Lower lobe of right lung (tissue), 2 donors: ENCODE measurements at regions not wholly inside any gene's neighbourhood (a gene's known extent, or its start where the extent isn't known, plus 50 kb on each side); places are given as distances from the start of the nearest gene placed in this dataset.

Experiments
- ATAC-seq, 2 donors: fragments of 200-7000 bp; cut with Tn5 transposase; one replicate each; pipeline ENCODE4 v1.9.1; 2020 to 2022; ENCODE audit warnings: mild to moderate bottlenecking in 2 of 2, moderate library complexity in 2 of 2
- DNase-seq: peaks from one replicate; pipeline ENCODE4 v3.0.0-alpha.2; 2020
- H3K27ac ChIP-seq: fragments of 200-600 bp; one replicate; pipeline ENCODE4 v1.8.0; 2022
- H3K27me3 ChIP-seq: fragments of 200-600 bp; one replicate; pipeline ENCODE4 v1.8.0; 2022; ENCODE audit warnings: low read depth
- H3K36me3 ChIP-seq: fragments of 200-600 bp; one replicate; pipeline ENCODE4 v1.8.0; 2022; ENCODE audit warnings: mild to moderate bottlenecking
- H3K4me1 ChIP-seq: fragments of 200-600 bp; one replicate; pipeline ENCODE4 v1.8.0; 2022
- H3K4me3 ChIP-seq: fragments of 200-600 bp; one replicate; pipeline ENCODE4 v1.8.0; 2022; ENCODE audit warnings: mild to moderate bottlenecking
- H3K9me3 ChIP-seq: fragments of 200-600 bp; one replicate; pipeline ENCODE4 v1.8.0; 2022
- CTCF ChIP-seq: fragments of 200-600 bp; IDR thresholded peaks from one replicate; pipeline ENCODE4 v1.8.0; 2022; ENCODE audit warnings: antibody characterized with exemption, mild to moderate bottlenecking
- intact Hi-C: fragments of 100-400 bp; cut with DNase I; formaldehyde crosslinking; loops from one replicate; pipeline ENCODE4 v1.11.0; 2022
- donor health status: DM: no; HTN: yes; CAD: no; lungs with severe emphysema.

- H3K4me3 ChIP-seq: no peak overlapping the region
- no peaks in the 10 kb centered on the region for H3K4me1 ChIP-seq
- no peaks in the 10 kb centered on the region for H3K9me3 ChIP-seq
- no peak for DNase-seq
- ATAC-seq: no peak
- no peaks in the 10 kb centered on the region for H3K36me3 ChIP-seq
- no peak for TF ChIP-seq CTCF
- H3K27me3 ChIP-seq: no peaks in the 10 kb centered on the region
- no peak overlapping the region for H3K27ac ChIP-seq
- intact Hi-C loops: no loop called here
Observed at GRCh38 chrX:20884565-20884964, 489.7 kb upstream of the CNKSR2 start.

GRCh38 chrX:20863649-20864048, 510.6 kb upstream of the CNKSR2 start:
- DNase-seq (no peak), ATAC-seq (no peak)
- no peaks in the 10 kb centered on the region for H3K4me1 ChIP-seq
- intact Hi-C loops: no loop called here
- H3K9me3 ChIP-seq: no peaks in the 10 kb centered on the region
- no peak overlapping the region for H3K4me3 ChIP-seq
- TF ChIP-seq CTCF: no peak
- no peak overlapping the region for H3K27ac ChIP-seq
- no peaks in the 10 kb centered on the region for H3K36me3 ChIP-seq
- H3K27me3 ChIP-seq: no peaks in the 10 kb centered on the region

- H3K27ac ChIP-seq: no peak overlapping the region
- no peak for DNase-seq
- no peaks in the 10 kb centered on the region for H3K4me1 ChIP-seq
- no peaks in the 10 kb centered on the region for H3K27me3 ChIP-seq
- ATAC-seq: no peak
- no peak for TF ChIP-seq CTCF
- intact Hi-C loops: no loop called here
- H3K4me3 ChIP-seq: no peak overlapping the region
- H3K9me3 ChIP-seq: no peaks in the 10 kb centered on the region
- no peaks in the 10 kb centered on the region for H3K36me3 ChIP-seq
Observed at GRCh38 chrX:20861113-20861512, 513.1 kb upstream of the CNKSR2 start.

GRCh38 chrX:20857746-20858145, 516.5 kb upstream of the CNKSR2 start:
- DNase-seq: no peak
- intact Hi-C loops: no loop called here
- Histone ChIP-seq H3K9me3 (no peaks in the 10 kb centered on the region), H3K36me3 (no peaks in the 10 kb centered on the region), H3K27me3 (no peaks in the 10 kb centered on the region), H3K27ac (no peak overlapping the region), H3K4me3 (no peak overlapping the region), H3K4me1 (no peaks in the 10 kb centered on the region)
- no peak for ATAC-seq
- no peak for TF ChIP-seq CTCF

- H3K27ac ChIP-seq: no peak overlapping the region
- H3K4me3 ChIP-seq: no peak overlapping the region
- no peaks in the 10 kb centered on the region for H3K27me3 ChIP-seq
- no peaks in the 10 kb centered on the region for H3K4me1 ChIP-seq
- DNase-seq: no peak
- no peak for TF ChIP-seq CTCF
- no peaks in the 10 kb centered on the region for H3K36me3 ChIP-seq
- intact Hi-C loops: no loop called here
- ATAC-seq: no peak
- no peaks in the 10 kb centered on the region for H3K9me3 ChIP-seq
Observed at GRCh38 chrX:20838477-20838876, 535.7 kb upstream of the CNKSR2 start.
